Adrenal gland (tissue), 5 donors: ENCODE measurements at regions not wholly inside any gene's neighbourhood (a gene's known extent, or its start where the extent isn't known, plus 50 kb on each side); places are given as distances from the start of the nearest gene placed in this dataset.

Source experiments
- CTCF ChIP-seq, 6 experiments: fragments of 450-650 bp in 4 of 6; fragments of 200-600 bp in 2 of 6; sonication (generic) in 1 of 6; IDR thresholded peaks; 1 replicate in 5 of 6; 2 replicates in 1 of 6; pipeline versions ENCODE4 v1.5.1 to v1.8.0; 2016 to 2021; ENCODE audit warnings: antibody characterized with exemption in 6 of 6, mild to moderate bottlenecking in 2 of 6, moderate library complexity in 1 of 6
- POLR2A ChIP-seq, 2 donors: fragments of 450-650 bp; IDR thresholded peaks; one replicate each; pipeline ENCODE4 v1.6.1; 2017; ENCODE audit warnings: antibody characterized with exemption in 2 of 2, mild to moderate bottlenecking in 2 of 2, moderate library complexity in 1 of 2
- donor health status: DM: no; HTN: no; CAD: no.

DNA sequence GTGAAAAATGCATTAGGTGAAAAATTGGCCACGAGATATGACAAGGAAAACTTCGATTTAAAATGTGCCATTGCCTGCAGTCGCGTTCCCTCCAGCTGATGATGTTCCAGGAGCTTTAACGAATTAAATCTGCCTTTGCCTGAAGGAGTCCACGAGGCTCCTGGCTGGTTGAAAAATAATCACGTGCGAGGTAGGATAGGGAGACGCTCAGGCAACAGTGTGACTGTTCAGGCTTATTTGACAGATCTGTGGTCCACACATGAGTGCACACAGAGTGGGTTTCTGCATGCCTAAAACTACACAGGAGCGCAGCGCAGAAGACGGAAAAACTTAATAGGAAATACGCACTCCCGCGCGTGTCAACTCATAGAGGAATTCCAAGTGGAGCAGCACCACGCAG, 204.0 kb upstream of the PITRM1 start:
- no peak for TF ChIP-seq POLR2A (IDR thresholded peaks at IDR 0.05)
- TF ChIP-seq CTCF (IDR thresholded peaks at IDR 0.05): no peak
